B cell (primary cell): ENCODE measurements at regions not wholly inside any gene's neighbourhood (a gene's known extent, or its start where the extent isn't known, plus 50 kb on each side); places are given as distances from the start of the nearest gene placed in this dataset.

Experiments used
- ATAC-seq: fragments of 200-7000 bp; cut with Tn5 transposase; one replicate; pipeline ENCODE4 v1.10.0; 2021; ENCODE audit warnings: low read depth, mild to moderate bottlenecking, moderate number of reproducible peaks, moderate library complexity
- CTCF ChIA-PET: fragments of 350-600 bp; sonication (Branson Sonifier 250); formaldehyde crosslinking; loops from one replicate; lab custom pipeline; 2021; ENCODE audit warnings: antibody characterized with exemption, inconsistent platforms; lab: Charles Lee
- POLR2A ChIA-PET: fragments of 350-600 bp; sonication (Branson Sonifier 250); formaldehyde crosslinking; loops from one replicate; lab custom pipeline; 2021; ENCODE audit warnings: antibody characterized with exemption; lab: Charles Lee
- DNase-seq: peaks from one replicate; pipeline ENCODE4 v3.0.0; 2013
- H2AFZ ChIP-seq: 2 replicates; pipeline ENCODE4 v1.6.1; 2012; ENCODE audit warnings: mild to moderate bottlenecking, low read depth, low read length; ENCODE audit not compliant: insufficient read depth, poor library complexity, severe bottlenecking
- H3K27ac ChIP-seq, 2 donors: 1 replicate in 1 of 2; 2 replicates in 1 of 2; pipeline ENCODE4 v1.5.1; 2012 to 2013; ENCODE audit warnings: low read length in 2 of 2, mild to moderate bottlenecking in 2 of 2, moderate library complexity in 1 of 2
- H3K27me3 ChIP-seq, 4 experiments: fragments of 200-600 bp in 1 of 4; sonication (generic) in 1 of 4; replicated peaks in 1 of 4; 1 replicate in 2 of 4; 2 replicates in 2 of 4; pipeline versions ENCODE4 v1.6.1 to v1.7.0; 2013 to 2016; ENCODE audit warnings: low read length in 3 of 4, mild to moderate bottlenecking in 2 of 4, mixed read lengths in 1 of 4, moderate library complexity in 1 of 4; ENCODE audit not compliant: insufficient read depth in 4 of 4, control insufficient read depth in 3 of 4; ENCODE audit errors: control extremely low read depth in 1 of 4
- H3K36me3 ChIP-seq, 2 experiments: replicated peaks in 1 of 2; 1 replicate in 1 of 2; 2 replicates in 1 of 2; pipeline versions ENCODE4 v1.6.1 to v1.7.1; 2013; ENCODE audit warnings: low read length in 1 of 2; ENCODE audit not compliant: insufficient read depth in 2 of 2, control insufficient read depth in 1 of 2; ENCODE audit errors: control extremely low read depth in 1 of 2, extremely low read depth in 1 of 2
- H3K4me1 ChIP-seq, 2 donors: fragments of 200-600 bp in 1 of 2; sonication (generic) in 1 of 2; 1 replicate in 1 of 2; 2 replicates in 1 of 2; pipeline versions ENCODE4 v1.5.1 to v1.6.1; 2013 to 2017; ENCODE audit warnings: low read length in 2 of 2; ENCODE audit not compliant: control insufficient read depth in 2 of 2, insufficient read depth in 2 of 2
- H3K4me2 ChIP-seq: replicated peaks from 2 replicates; pipeline ENCODE3; 2012; ENCODE audit warnings: mild to moderate bottlenecking, low read depth, low read length; ENCODE audit not compliant: poor library complexity, severe bottlenecking
- H3K4me3 ChIP-seq, 5 experiments: fragments of 200-600 bp in 1 of 5; sonication (generic) in 1 of 5; 1 replicate in 3 of 5; 2 replicates in 2 of 5; pipeline versions ENCODE4 v1.5.1 to v1.7.0; 2011 to 2016; ENCODE audit warnings: low read length in 4 of 5, mild to moderate bottlenecking in 4 of 5, low read depth in 2 of 5, control low read depth in 1 of 5, moderate library complexity in 1 of 5; ENCODE audit not compliant: insufficient read depth in 1 of 5; ENCODE audit errors: control extremely low read depth in 1 of 5, extremely low read depth in 1 of 5
- H3K79me2 ChIP-seq: fragments of 200-600 bp; sonication (generic); one replicate; pipeline ENCODE4 v1.6.0; 2016; ENCODE audit warnings: low read length; ENCODE audit not compliant: control insufficient read depth, insufficient read depth
- H3K9ac ChIP-seq: fragments of 200-600 bp; sonication (generic); 2 replicates; pipeline ENCODE4 v1.6.1; 2017; ENCODE audit warnings: mild to moderate bottlenecking, low read length, moderate library complexity
- H3K9me3 ChIP-seq, 3 donors: one replicate each; pipeline versions ENCODE4 v1.6.1 to v1.7.1; 2013; ENCODE audit warnings: low read length in 2 of 3; ENCODE audit not compliant: control insufficient read depth in 2 of 3, insufficient read depth in 1 of 3; ENCODE audit errors: control extremely low read depth in 1 of 3
- H4K20me1 ChIP-seq: 2 replicates; pipeline ENCODE4 v1.6.0; 2012; ENCODE audit warnings: mild to moderate bottlenecking, low read length; ENCODE audit not compliant: insufficient read depth, control insufficient read depth, poor library complexity, severe bottlenecking
- H3K27ac Mint-ChIP-seq: one replicate; pipeline ENCODE4 v1.8.0; 2021; ENCODE audit warnings: mixed read lengths
- H3K27me3 Mint-ChIP-seq: one replicate; pipeline ENCODE4 v1.8.0; 2021; ENCODE audit warnings: mixed read lengths
- H3K4me1 Mint-ChIP-seq: one replicate; pipeline ENCODE4 v1.8.0; 2021; ENCODE audit warnings: mixed read lengths
- H3K4me3 Mint-ChIP-seq: one replicate; pipeline ENCODE4 v1.8.0; 2021; ENCODE audit warnings: mixed read lengths
- H3K9me3 Mint-ChIP-seq: one replicate; pipeline ENCODE4 v1.8.0; 2022; ENCODE audit warnings: mixed read lengths; ENCODE audit not compliant: insufficient read depth
- CTCF ChIP-seq: fragments of 200-600 bp; IDR thresholded peaks from one replicate; pipeline ENCODE4 v1.8.0; 2022; ENCODE audit warnings: antibody characterized with exemption, mild to moderate bottlenecking
- EZH2 ChIP-seq: IDR thresholded peaks from 2 replicates; pipeline ENCODE4 v1.6.1; 2012; ENCODE audit warnings: borderline replicate concordance, low read depth, mild to moderate bottlenecking, moderate library complexity, low read length; ENCODE audit not compliant: insufficient read depth, poor library complexity, severe bottlenecking
- WGBS: methylation state at CpG from one replicate; pipeline ENCODE4 v1.1.5; 2013; ENCODE audit warnings: missing lambda C conversion rate; ENCODE audit not compliant: insufficient coverage; 5-methylcytosine and 5-hydroxymethylcytosine counted together
- intact Hi-C: fragments of 100-400 bp; cut with micrococcal nuclease; formaldehyde crosslinking; loops from one replicate; pipeline ENCODE4 v1.10.0; 2022

GRCh38 chr11:15690320-15690719, 575.6 kb downstream of the INSC start:
- H3K4me3 ChIP-seq = no peak overlapping the region
- no peak overlapping the region for H3K9ac ChIP-seq
- DNase-seq (no peak), ATAC-seq (no peak)
- no peaks in the 10 kb centered on the region for H3K27me3 ChIP-seq
- WGBS = 100% methylated on average over 1 of the region's 3 CpGs
- ChIA-PET POLR2A (no interaction called here), CTCF (no interaction called here)
- H3K4me2 ChIP-seq = no peak overlapping the region
- H3K4me1 Mint-ChIP-seq = no peaks in the 10 kb centered on the region
- H3K27ac Mint-ChIP-seq = no peak overlapping the region
- H2AFZ ChIP-seq = no peak overlapping the region
- H3K79me2 ChIP-seq = no peaks in the 10 kb centered on the region
- no peaks in the 10 kb centered on the region for H3K4me1 ChIP-seq
- intact Hi-C loops = no loop called here
- no peak for TF ChIP-seq EZH2
- no peak for TF ChIP-seq CTCF
- H3K9me3 ChIP-seq = peaks cover 0 to 2% (median 0%) of the 10 kb centered on the region in 3 donors
- no peaks in the 10 kb centered on the region for H3K27me3 Mint-ChIP-seq
- H3K27ac ChIP-seq = no peak overlapping the region
- no peaks in the 10 kb centered on the region for H3K36me3 ChIP-seq
- H4K20me1 ChIP-seq = no peaks in the 10 kb centered on the region
- H3K4me3 Mint-ChIP-seq = no peak overlapping the region
- peaks cover 6% of the 10 kb centered on the region for H3K9me3 Mint-ChIP-seq

GRCh38 chr11:15692739-15693138, 578.0 kb downstream of the INSC start:
- Histone ChIP-seq H2AFZ (no peak overlapping the region), H3K9ac (no peak overlapping the region), H3K27ac (no peak overlapping the region), H3K4me2 (no peak overlapping the region), H3K9me3 (peaks cover 0 to 2% (median 0%) of the 10 kb centered on the region in 3 donors), H3K36me3 (no peaks in the 10 kb centered on the region), H3K4me3 (no peak overlapping the region), H3K4me1 (no peaks in the 10 kb centered on the region), H3K79me2 (no peaks in the 10 kb centered on the region), H3K27me3 (no peaks in the 10 kb centered on the region), H4K20me1 (no peaks in the 10 kb centered on the region)
- POLR2A ChIA-PET = no interaction called here
- H3K9me3 Mint-ChIP-seq = peaks cover 2% of the 10 kb centered on the region
- no peaks in the 10 kb centered on the region for H3K27me3 Mint-ChIP-seq
- CTCF ChIA-PET = no interaction called here
- no peak for DNase-seq
- H3K4me3 Mint-ChIP-seq = no peak overlapping the region
- no peak for TF ChIP-seq CTCF
- no peak for TF ChIP-seq EZH2
- intact Hi-C loops = no loop called here
- 66% methylated on average over 3 of the region's 3 CpGs for WGBS
- no peak overlapping the region for H3K27ac Mint-ChIP-seq
- no peaks in the 10 kb centered on the region for H3K4me1 Mint-ChIP-seq
- ATAC-seq = no peak
